Tibial nerve (tissue), 4 donors: ENCODE measurements at regions not wholly inside any gene's neighbourhood (a gene's known extent, or its start where the extent isn't known, plus 50 kb on each side); places are given as distances from the start of the nearest gene placed in this dataset.

ENCODE experiments used
- DNase-seq, 2 donors: peaks; one replicate each; pipeline ENCODE4 v3.0.0-alpha.2; 2019; ENCODE audit warnings: low spot score in 2 of 2
- H3K27ac ChIP-seq, 4 donors: fragments of 200-600 bp; sonication (generic) in 3 of 4; one replicate each; pipeline ENCODE4 v1.5.1; 2017 to 2019; ENCODE audit warnings: mild to moderate bottlenecking in 1 of 4
- H3K27me3 ChIP-seq, 2 donors: fragments of 200-600 bp; sonication (generic) in 1 of 2; one replicate each; pipeline versions ENCODE4 v1.5.1 to v1.6.0; 2017 to 2019
- H3K36me3 ChIP-seq, 3 donors: fragments of 200-600 bp; sonication (generic); one replicate each; pipeline ENCODE4 v1.5.1; 2018 to 2019
- H3K4me1 ChIP-seq, 4 donors: fragments of 200-600 bp; sonication (generic) in 3 of 4; one replicate each; pipeline ENCODE4 v1.5.1; 2017 to 2019
- H3K4me3 ChIP-seq, 4 donors: fragments of 200-600 bp; sonication (generic) in 3 of 4; one replicate each; pipeline ENCODE4 v1.5.1; 2017 to 2019; ENCODE audit warnings: mild to moderate bottlenecking in 1 of 4, moderate library complexity in 1 of 4
- H3K9me3 ChIP-seq, 4 donors: fragments of 200-600 bp; sonication (generic) in 3 of 4; one replicate each; pipeline ENCODE4 v1.5.1; 2017 to 2019
- EP300 ChIP-seq, 2 donors: sonication (generic); formaldehyde crosslinking; IDR thresholded peaks; one replicate each; pipeline ENCODE4 v1.6.1; 2017; ENCODE audit warnings: antibody characterized with exemption in 2 of 2, mild to moderate bottlenecking in 1 of 2
- POLR2A ChIP-seq, 2 donors: fragments of 450-650 bp; IDR thresholded peaks; one replicate each; pipeline ENCODE4 v1.6.1; 2017; ENCODE audit warnings: antibody characterized with exemption in 2 of 2, mild to moderate bottlenecking in 2 of 2, moderate library complexity in 2 of 2
- WGBS, 2 donors: methylation state at CpG; one replicate each; pipeline ENCODE4 v1.1.5; 2018; 5-methylcytosine and 5-hydroxymethylcytosine counted together
- TF ChIP-seq, protein P1 (sequence below), 5 experiments: fragments of 200-600 bp in 3 of 5; fragments of 450-650 bp in 2 of 5; sonication (generic) in 3 of 5; IDR thresholded peaks; one replicate each; pipeline ENCODE4 v1.5.1; 2016 to 2019; ENCODE audit warnings: antibody characterized with exemption in 5 of 5, mild to moderate bottlenecking in 3 of 5, moderate library complexity in 2 of 5

DNA sequence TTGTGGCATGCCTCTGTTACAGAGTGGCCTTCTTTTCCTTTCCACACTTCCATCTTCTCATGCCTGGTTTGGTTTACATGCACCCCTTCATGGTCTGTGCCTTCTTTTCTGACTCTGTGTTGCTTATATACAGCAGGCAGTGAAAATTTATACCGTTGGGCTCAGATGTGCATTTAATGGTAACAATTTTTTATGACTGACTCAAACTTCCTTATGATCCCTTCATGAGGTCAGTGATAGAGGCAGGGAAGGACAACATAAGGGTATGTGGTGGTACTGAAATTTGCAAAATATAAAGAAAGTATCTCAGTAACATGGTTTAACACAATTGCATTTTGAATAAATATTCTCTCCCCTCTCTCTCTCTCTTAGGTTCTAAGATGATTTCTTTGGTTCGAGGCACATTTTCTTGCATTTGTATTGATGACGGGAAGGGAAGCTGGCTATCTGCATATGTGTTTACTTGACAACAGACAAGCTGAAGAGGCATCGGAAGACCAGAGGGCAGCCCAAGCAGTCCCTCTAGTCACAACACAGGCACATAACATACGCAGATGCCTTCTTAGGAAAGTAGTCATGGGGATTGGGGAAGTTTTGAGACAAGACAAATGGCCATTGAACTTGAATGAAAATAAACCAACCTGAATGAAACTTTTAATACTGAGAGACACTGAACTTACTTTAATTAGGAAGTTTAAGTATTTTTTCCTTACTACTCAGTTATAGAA is 163.3 kb upstream of the LEF1 start:
- H3K27me3 ChIP-seq: no peaks in the 10 kb centered on the region
- H3K9me3 ChIP-seq: no peaks in the 10 kb centered on the region
- DNase-seq: no peak
- H3K4me3 ChIP-seq: no peak overlapping the region
- 80 to 82% methylated on average over 5 of the region's 5 CpGs for WGBS, 2 donors
- H3K27ac ChIP-seq: no peak overlapping the region
- H3K36me3 ChIP-seq: no peaks in the 10 kb centered on the region
- H3K4me1 ChIP-seq: no peaks in the 10 kb centered on the region
- no peak for TF ChIP-seq POLR2A (IDR thresholded peaks at IDR 0.05)
- TF ChIP-seq, protein P1, sequence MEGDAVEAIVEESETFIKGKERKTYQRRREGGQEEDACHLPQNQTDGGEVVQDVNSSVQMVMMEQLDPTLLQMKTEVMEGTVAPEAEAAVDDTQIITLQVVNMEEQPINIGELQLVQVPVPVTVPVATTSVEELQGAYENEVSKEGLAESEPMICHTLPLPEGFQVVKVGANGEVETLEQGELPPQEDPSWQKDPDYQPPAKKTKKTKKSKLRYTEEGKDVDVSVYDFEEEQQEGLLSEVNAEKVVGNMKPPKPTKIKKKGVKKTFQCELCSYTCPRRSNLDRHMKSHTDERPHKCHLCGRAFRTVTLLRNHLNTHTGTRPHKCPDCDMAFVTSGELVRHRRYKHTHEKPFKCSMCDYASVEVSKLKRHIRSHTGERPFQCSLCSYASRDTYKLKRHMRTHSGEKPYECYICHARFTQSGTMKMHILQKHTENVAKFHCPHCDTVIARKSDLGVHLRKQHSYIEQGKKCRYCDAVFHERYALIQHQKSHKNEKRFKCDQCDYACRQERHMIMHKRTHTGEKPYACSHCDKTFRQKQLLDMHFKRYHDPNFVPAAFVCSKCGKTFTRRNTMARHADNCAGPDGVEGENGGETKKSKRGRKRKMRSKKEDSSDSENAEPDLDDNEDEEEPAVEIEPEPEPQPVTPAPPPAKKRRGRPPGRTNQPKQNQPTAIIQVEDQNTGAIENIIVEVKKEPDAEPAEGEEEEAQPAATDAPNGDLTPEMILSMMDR (IDR thresholded peaks at IDR 0.05): no peak
- no peak for TF ChIP-seq EP300 (IDR thresholded peaks at IDR 0.05)

DNA sequence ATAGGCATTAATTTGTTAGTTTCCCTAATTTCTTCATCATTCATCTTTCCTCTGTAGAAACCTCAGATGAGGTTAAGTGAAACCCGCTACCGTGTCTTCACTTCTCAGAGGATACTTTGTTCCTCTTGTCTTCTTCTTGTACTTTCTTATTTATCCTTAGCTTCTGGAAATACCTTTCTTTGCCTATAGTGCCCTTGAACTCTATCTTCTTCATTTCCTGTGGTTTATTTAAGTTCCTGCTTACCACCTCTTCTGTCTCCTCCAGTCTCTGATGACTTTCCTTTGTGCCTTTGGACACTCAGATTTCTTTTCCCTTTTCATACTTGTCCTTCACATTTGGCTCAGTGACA is 159.6 kb upstream of the LEF1 start:
- no peaks in the 10 kb centered on the region for H3K36me3 ChIP-seq
- no peak overlapping the region for H3K27ac ChIP-seq
- TF ChIP-seq EP300 (IDR thresholded peaks at IDR 0.05) (no peak), POLR2A (IDR thresholded peaks at IDR 0.05) (no peak)
- TF ChIP-seq, protein P1 (IDR thresholded peaks at IDR 0.05): no peak
- WGBS, 2 donors: 82 to 94% methylated on average over 2 of the region's 2 CpGs
- DNase-seq: no peak
- H3K9me3 ChIP-seq: no peaks in the 10 kb centered on the region
- no peaks in the 10 kb centered on the region for H3K27me3 ChIP-seq
- no peak overlapping the region for H3K4me3 ChIP-seq
- H3K4me1 ChIP-seq: no peaks in the 10 kb centered on the region

DNA sequence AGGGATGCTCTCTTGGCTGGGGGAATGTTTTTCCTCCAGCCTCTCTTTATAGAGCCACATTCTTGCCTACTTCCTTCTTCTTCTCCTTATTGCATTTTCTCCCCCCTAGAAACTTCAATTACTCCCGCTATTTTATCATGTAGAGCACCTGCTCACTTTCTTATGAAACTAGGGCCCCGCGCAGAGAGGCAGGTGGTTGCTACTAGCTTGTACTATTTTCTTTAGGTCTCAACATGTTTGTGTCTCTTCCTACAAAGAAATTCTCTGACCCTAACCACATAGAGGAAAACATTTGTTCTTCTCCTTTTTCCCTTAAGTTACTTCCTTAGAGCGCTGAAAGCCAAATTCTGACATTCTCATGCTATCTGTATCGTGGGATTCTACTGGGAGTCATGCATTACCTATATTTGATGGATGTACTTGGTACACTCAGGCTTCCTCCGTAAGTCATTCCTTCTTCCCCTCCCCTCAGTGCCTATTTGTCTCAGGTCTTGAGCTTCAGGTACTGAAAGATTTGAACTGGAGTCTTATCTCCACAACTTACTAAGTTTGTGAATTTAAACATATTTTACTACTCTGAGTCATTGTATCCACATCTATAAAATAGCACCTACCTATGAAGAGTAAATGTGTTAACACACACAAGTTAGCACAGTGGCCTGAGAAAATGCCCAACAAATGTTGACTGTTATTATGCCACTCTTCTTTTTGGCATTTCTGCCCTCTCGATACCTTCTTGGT is 159.1 kb upstream of the LEF1 start:
- TF ChIP-seq POLR2A (IDR thresholded peaks at IDR 0.05): no peak
- TF ChIP-seq, protein P1 (IDR thresholded peaks at IDR 0.05): no peak
- TF ChIP-seq EP300 (IDR thresholded peaks at IDR 0.05): no peak
- 82 to 92% methylated on average over 7 of the region's 7 CpGs for WGBS, 2 donors
- H3K9me3 ChIP-seq: no peaks in the 10 kb centered on the region
- no peaks in the 10 kb centered on the region for H3K36me3 ChIP-seq
- no peaks in the 10 kb centered on the region for H3K27me3 ChIP-seq
- H3K4me1 ChIP-seq: no peaks in the 10 kb centered on the region
- no peak for DNase-seq
- no peak overlapping the region for H3K4me3 ChIP-seq
- no peak overlapping the region for H3K27ac ChIP-seq

DNA sequence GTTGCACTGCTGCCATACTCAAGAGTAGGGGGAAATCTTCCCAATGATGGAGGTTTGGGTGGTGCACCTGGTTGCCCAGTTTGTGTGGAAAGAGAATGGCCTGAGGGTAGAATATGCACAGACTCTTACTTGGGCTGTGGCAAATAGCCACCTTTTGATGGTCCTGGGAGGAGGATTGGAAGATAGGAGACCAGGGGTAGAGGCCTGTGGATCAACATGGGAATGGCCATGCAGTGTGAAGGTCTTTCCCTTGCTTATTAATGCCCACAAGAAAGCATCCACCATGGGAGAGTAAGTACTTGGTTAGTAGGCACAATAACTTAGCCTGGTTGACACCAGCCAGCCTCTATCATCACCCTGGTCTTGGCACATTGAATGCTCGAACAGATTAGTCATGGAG is 156.8 kb upstream of the LEF1 start:
- Histone ChIP-seq H3K27me3 (no peaks in the 10 kb centered on the region), H3K36me3 (no peaks in the 10 kb centered on the region), H3K4me3 (no peak overlapping the region), H3K9me3 (peaks cover 0 to 7% (median 0%) of the 10 kb centered on the region in 4 donors), H3K27ac (no peak overlapping the region), H3K4me1 (no peaks in the 10 kb centered on the region)
- WGBS, 2 donors: 95 to 100% methylated on average over 1 of the region's 1 CpG
- no peak for DNase-seq
- TF ChIP-seq POLR2A (IDR thresholded peaks at IDR 0.05): no peak
- TF ChIP-seq, protein P1 (IDR thresholded peaks at IDR 0.05): no peak

DNA sequence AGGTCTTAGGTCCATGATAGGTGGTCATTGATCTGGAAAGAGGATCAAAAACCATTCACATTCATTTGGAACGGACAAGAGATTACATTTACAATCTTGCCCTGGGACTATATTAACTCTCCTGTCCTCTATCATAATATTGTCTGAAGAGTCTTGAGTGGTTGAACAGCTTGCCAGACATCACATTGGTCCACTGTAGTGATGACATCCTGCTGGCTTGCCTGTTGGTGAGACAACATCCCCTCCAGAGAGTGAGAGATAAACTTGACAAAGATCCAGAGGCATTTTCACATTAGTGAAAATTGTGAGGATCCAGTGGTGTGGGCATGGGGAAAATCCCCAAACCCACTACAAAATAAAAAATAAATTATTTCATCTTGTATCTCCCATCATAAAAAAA is 155.7 kb upstream of the LEF1 start:
- H3K27me3 ChIP-seq: no peaks in the 10 kb centered on the region
- no peaks in the 10 kb centered on the region for H3K36me3 ChIP-seq
- WGBS, 2 donors: 96 to 100% methylated on average over 1 of the region's 1 CpG
- no peak for TF ChIP-seq EP300 (IDR thresholded peaks at IDR 0.05)
- no peak for TF ChIP-seq POLR2A (IDR thresholded peaks at IDR 0.05)
- TF ChIP-seq, protein P1 (IDR thresholded peaks at IDR 0.05): no peak
- no peak overlapping the region for H3K27ac ChIP-seq
- DNase-seq: no peak
- H3K4me1 ChIP-seq: peaks cover 0 to 8% (median 0%) of the 10 kb centered on the region in 4 donors
- H3K4me3 ChIP-seq: no peak overlapping the region
- peaks cover 0 to 7% (median 0%) of the 10 kb centered on the region in 4 donors for H3K9me3 ChIP-seq
